ENCODE measurements at regions not wholly inside any gene's neighbourhood (a gene's known extent, or its start where the extent isn't known, plus 50 kb on each side); places are given as distances from the start of the nearest gene placed in this dataset.

- no peak for DNase-seq (ENCODE audit: low read depth)
These were observed 222.9 kb downstream of the BRD1 start for GRCh38 chr22:49604732-49605302.

- DNase-seq (ENCODE audit: low read depth): no peak
These were observed 224.7 kb downstream of the BRD1 start for GRCh38 chr22:49603016-49603415.

GRCh38 chr22:49602481-49602880 lies 225.2 kb downstream of the BRD1 start:
- DNase-seq (ENCODE audit: low read depth): no peak

- no peak for DNase-seq (ENCODE audit: low read depth)
These were observed 225.9 kb downstream of the BRD1 start for GRCh38 chr22:49601614-49602321.

GRCh38 chr22:49600891-49601431 lies 226.7 kb downstream of the BRD1 start:
- DNase-seq (ENCODE audit: low read depth): no peak

- no peak for DNase-seq (ENCODE audit: low read depth)
These were observed 227.2 kb downstream of the BRD1 start for GRCh38 chr22:49600468-49600867.

- no peak for DNase-seq (ENCODE audit: low read depth)
These were observed 227.8 kb downstream of the BRD1 start for GRCh38 chr22:49599691-49600455.

GRCh38 chr22:49599039-49599438 lies 228.6 kb downstream of the BRD1 start:
- DNase-seq (ENCODE audit: low read depth): no peak

GRCh38 chr22:49598338-49598737 lies 229.3 kb downstream of the BRD1 start:
- no peak for DNase-seq (ENCODE audit: low read depth)

GRCh38 chr22:49597428-49598039 lies 230.1 kb downstream of the BRD1 start:
- DNase-seq (ENCODE audit: low read depth): no peak

GRCh38 chr22:49595465-49596078 lies 232.1 kb downstream of the BRD1 start:
- no peak for DNase-seq (ENCODE audit: low read depth)

GRCh38 chr22:49594078-49594477 lies 233.6 kb downstream of the BRD1 start:
- no peak for DNase-seq (ENCODE audit: low read depth)

- no peak for DNase-seq (ENCODE audit: low read depth)
These were observed 234.2 kb downstream of the BRD1 start for GRCh38 chr22:49593509-49593908.

GRCh38 chr22:49592780-49593501 lies 234.7 kb downstream of the BRD1 start:
- DNase-seq (ENCODE audit: low read depth): no peak

GRCh38 chr22:49590851-49591445 lies 236.7 kb downstream of the BRD1 start:
- DNase-seq (ENCODE audit: low read depth): no peak

- DNase-seq (ENCODE audit: low read depth): no peak
These were observed 237.3 kb downstream of the BRD1 start for GRCh38 chr22:49590381-49590780.

GRCh38 chr22:49589811-49590210 lies 237.9 kb downstream of the BRD1 start:
- no peak for DNase-seq (ENCODE audit: low read depth)

- no peak for DNase-seq (ENCODE audit: low read depth)
These were observed 238.4 kb downstream of the BRD1 start for GRCh38 chr22:49589301-49589700.

- no peak for DNase-seq (ENCODE audit: low read depth)
These were observed 238.9 kb downstream of the BRD1 start for GRCh38 chr22:49588739-49589138.

GRCh38 chr22:49587987-49588386 lies 239.7 kb downstream of the BRD1 start:
- no peak for DNase-seq (ENCODE audit: low read depth)

GRCh38 chr22:49587421-49587820 lies 240.3 kb downstream of the BRD1 start:
- DNase-seq (ENCODE audit: low read depth): no peak
